ENCODE measurements at regions not wholly inside any gene's neighbourhood (a gene's known extent, or its start where the extent isn't known, plus 50 kb on each side); places are given as distances from the start of the nearest gene placed in this dataset.

DNA sequence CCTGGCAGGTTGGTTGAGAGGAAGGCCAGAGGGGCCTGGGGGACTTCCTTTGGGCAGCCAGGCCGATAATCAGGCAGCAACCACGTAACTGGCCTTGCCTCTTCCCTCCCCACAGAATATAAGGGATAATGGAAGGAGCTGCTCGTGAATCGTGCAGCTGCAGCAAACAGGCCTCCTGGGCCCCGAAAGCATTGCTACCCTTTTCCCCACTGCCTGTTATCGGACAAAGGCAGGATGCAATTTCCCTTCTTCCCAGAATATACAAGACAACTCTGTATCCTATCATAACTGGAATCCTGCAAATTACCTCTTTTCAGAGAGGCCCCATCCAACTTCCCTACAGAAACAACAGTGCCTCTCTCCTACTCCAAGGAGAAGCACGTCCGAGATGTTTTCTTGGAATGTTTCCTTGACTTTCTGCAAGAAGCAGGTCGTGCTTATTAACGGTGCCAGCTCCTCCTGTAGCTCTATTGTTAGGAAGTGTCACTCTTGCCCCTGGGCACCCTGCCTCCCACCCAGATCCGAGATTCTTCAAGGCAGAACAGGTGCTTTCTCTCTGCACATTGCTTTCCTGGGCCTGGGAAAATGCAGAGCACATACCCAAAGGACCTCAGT is 106.0 kb upstream of the TIAM1 start:
- Histone ChIP-seq H3K27ac (peak overlapping the region; percentile 25 to 32), H3K4me3 (no peak overlapping the region), H3K9me3 (no peaks in the 10 kb centered on the region), H3K4me1 (peaks cover 27% of the 10 kb centered on the region), H3K36me3 (ENCODE audit: low read depth, missing control alignments) (no peaks in the 10 kb centered on the region), H3K27me3 (no peaks in the 10 kb centered on the region)
- intact Hi-C loops (cut with DNase I; ENCODE audit: low total_unique reads), result no loop called here
- 33 to 59% methylated on average over 11 of the region's 11 CpGs for WGBS, 2 donors
- no peak for DNase-seq
- TF ChIP-seq, protein P1, sequence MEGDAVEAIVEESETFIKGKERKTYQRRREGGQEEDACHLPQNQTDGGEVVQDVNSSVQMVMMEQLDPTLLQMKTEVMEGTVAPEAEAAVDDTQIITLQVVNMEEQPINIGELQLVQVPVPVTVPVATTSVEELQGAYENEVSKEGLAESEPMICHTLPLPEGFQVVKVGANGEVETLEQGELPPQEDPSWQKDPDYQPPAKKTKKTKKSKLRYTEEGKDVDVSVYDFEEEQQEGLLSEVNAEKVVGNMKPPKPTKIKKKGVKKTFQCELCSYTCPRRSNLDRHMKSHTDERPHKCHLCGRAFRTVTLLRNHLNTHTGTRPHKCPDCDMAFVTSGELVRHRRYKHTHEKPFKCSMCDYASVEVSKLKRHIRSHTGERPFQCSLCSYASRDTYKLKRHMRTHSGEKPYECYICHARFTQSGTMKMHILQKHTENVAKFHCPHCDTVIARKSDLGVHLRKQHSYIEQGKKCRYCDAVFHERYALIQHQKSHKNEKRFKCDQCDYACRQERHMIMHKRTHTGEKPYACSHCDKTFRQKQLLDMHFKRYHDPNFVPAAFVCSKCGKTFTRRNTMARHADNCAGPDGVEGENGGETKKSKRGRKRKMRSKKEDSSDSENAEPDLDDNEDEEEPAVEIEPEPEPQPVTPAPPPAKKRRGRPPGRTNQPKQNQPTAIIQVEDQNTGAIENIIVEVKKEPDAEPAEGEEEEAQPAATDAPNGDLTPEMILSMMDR (IDR thresholded peaks at IDR 0.05), result no peak

DNA sequence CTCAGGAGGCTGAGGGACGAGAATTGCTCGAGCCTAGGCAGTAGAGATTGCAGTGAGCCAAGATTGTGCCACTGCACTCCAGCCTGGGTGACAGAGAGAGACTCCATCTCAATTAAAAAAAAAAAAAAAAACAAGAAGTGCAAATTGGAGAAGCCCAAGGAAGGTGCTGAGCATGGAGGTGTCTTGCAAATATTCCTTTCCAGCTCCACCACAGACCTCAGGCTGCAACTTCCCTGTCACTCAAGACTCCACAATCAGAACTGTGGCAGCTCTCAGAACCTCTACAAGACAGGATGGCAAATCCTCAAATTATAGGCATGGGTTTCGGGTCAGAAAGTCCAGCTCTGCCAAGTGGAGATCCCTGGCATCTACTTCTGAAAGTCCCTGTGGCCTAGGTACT is 104.4 kb upstream of the TIAM1 start:
- WGBS, 2 donors, result 56 to 77% methylated on average over 3 of the region's 3 CpGs
- no peaks in the 10 kb centered on the region for H3K27me3 ChIP-seq
- no peak overlapping the region for H3K27ac ChIP-seq
- H3K4me1 ChIP-seq, result peaks cover 27% of the 10 kb centered on the region
- no peak overlapping the region for H3K4me3 ChIP-seq
- no peak for TF ChIP-seq POLR2A (IDR thresholded peaks at IDR 0.05)
- TF ChIP-seq, protein P1 (IDR thresholded peaks at IDR 0.05), result no peak
- intact Hi-C loops (cut with DNase I; ENCODE audit: low total_unique reads), result no loop called here
- no peaks in the 10 kb centered on the region for H3K36me3 ChIP-seq (ENCODE audit: low read depth, missing control alignments)
- no peak for DNase-seq
- H3K9me3 ChIP-seq, result no peaks in the 10 kb centered on the region

DNA sequence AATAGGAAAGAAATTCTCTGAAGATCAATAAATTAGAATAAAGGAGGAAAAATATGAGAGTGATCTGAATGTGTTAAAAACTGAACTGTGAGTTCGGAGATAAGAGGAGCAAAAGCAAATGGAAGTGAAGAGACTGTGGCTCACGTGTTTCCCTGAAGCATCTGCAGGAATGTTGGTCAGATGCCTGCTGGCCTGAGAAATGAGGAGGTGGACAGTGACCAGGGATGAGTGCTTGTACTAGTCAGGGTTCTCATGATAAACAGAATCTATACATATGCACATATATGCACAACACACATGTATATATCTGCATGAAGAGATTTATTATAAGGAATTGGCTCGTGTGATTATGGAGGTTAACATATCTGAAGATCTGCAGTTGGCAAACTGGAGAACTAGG is 103.4 kb upstream of the TIAM1 start:
- intact Hi-C loops (cut with DNase I; ENCODE audit: low total_unique reads), result no loop called here
- H3K9me3 ChIP-seq, result no peaks in the 10 kb centered on the region
- DNase-seq, result peak; percentile 52
- H3K4me1 ChIP-seq, result peaks cover 27% of the 10 kb centered on the region
- H3K27ac ChIP-seq, result peak overlapping the region in 1 of 2 donors; percentile 50
- no peak overlapping the region for H3K4me3 ChIP-seq
- TF ChIP-seq, protein P1 (IDR thresholded peaks at IDR 0.05), result no peak
- TF ChIP-seq POLR2A (IDR thresholded peaks at IDR 0.05), result no peak
- no peaks in the 10 kb centered on the region for H3K36me3 ChIP-seq (ENCODE audit: low read depth, missing control alignments)
- WGBS, 2 donors, result 41 to 52% methylated on average over 3 of the region's 3 CpGs
- no peaks in the 10 kb centered on the region for H3K27me3 ChIP-seq

DNA sequence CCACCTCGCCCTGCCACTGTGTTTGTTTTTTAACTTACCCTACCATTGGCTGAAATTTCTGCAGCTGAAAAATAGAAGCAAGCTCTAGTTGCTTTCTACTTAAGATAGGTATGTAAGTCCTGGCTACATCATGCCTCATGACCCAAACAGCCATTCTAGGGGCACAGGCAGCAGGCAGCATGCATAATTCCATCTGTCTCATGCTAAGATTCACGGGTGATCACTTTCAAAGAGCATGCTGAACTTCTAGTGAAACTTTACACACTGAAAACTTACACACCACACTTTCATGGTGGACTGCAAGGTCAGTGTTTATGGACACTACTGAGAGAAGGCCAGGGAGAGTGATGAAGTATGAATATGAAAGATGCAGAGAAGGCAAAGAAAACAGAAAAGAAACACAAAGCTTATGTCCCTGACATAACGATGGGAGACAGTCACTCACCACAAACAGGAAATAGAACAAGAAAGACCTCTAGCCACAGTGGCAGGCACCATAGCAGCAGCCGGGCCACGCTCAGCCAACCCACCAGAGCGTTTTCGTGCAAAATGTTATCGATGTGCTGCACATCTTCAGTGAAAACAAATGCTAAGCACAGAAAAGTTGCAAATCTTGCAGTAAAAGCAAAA is 102.3 kb upstream of the TIAM1 start:
- intact Hi-C loops (cut with DNase I; ENCODE audit: low total_unique reads), result no loop called here
- Histone ChIP-seq H3K27ac (no peak overlapping the region), H3K9me3 (no peaks in the 10 kb centered on the region), H3K4me3 (no peak overlapping the region), H3K27me3 (no peaks in the 10 kb centered on the region), H3K36me3 (ENCODE audit: low read depth, missing control alignments) (no peaks in the 10 kb centered on the region), H3K4me1 (peaks cover 27% of the 10 kb centered on the region)
- TF ChIP-seq, protein P1 (IDR thresholded peaks at IDR 0.05), result no peak
- no peak for TF ChIP-seq POLR2A (IDR thresholded peaks at IDR 0.05)
- DNase-seq, result no peak
- 60 to 72% methylated on average over 8 of the region's 8 CpGs for WGBS, 2 donors

DNA sequence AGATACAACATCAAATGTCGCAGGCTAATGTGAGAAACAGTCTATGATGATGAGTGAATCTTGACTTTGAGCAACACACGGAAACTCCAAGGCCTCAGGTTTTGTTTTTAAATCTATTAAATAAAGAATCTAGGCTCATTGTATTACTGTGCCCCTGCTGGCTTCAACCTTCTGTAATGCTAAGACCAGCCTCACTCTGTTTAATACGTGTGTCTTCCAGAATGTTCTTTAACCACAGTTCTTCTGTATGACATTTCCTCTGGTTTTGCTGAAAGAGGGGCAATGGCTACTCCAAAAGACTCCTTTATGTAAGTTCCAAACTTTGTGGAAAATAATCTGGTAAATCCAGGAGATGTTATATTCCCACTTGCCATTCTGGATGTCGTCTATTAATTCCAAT is 101.1 kb upstream of the TIAM1 start:
- no peaks in the 10 kb centered on the region for H3K9me3 ChIP-seq
- peaks cover 22% of the 10 kb centered on the region for H3K4me1 ChIP-seq
- 94 to 95% methylated on average over 4 of the region's 4 CpGs for WGBS, 2 donors
- no peaks in the 10 kb centered on the region for H3K36me3 ChIP-seq (ENCODE audit: low read depth, missing control alignments)
- TF ChIP-seq POLR2A (IDR thresholded peaks at IDR 0.05), result no peak
- TF ChIP-seq, protein P1 (IDR thresholded peaks at IDR 0.05), result no peak
- no peak overlapping the region for H3K27ac ChIP-seq
- DNase-seq, result no peak
- H3K4me3 ChIP-seq, result no peak overlapping the region
- no peaks in the 10 kb centered on the region for H3K27me3 ChIP-seq
- intact Hi-C loops (cut with DNase I; ENCODE audit: low total_unique reads), result no loop called here
